DLD1 (cell line): ENCODE measurements at regions not wholly inside any gene's neighbourhood (a gene's known extent, or its start where the extent isn't known, plus 50 kb on each side); places are given as distances from the start of the nearest gene placed in this dataset.
"Not testable (repeated sequence)": the region's sequence is repeated elsewhere in the genome, so short reads cannot be mapped to it uniquely, and the experiment has no call there.

Source experiments
- in situ Hi-C: cut with HindIII; loops from 2 replicates; pipeline ENCODE4 v1.10.0; 2017; ENCODE audit warnings: low sequenced_read_pairs

DNA sequence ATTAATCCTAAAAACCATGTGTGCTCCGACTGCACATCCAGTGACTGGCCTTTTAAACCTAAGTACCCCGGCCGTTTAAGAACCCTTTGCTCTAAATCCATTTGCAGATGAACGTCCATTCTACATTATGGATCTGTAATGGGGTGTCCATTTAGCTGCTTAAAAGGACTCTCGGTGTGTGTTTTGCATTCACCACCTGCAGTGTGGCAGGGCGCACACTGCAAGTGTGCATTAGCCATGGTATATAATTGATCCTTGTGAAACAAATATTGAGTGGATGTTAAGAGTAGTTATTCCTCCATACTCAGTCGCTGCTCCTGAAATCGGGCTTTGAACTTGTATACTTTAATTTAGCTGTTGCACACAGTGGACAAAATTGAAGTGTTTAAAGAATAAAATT is 190.1 kb upstream of the WWC1 start:
- in situ Hi-C loops, result no loop called here

DNA sequence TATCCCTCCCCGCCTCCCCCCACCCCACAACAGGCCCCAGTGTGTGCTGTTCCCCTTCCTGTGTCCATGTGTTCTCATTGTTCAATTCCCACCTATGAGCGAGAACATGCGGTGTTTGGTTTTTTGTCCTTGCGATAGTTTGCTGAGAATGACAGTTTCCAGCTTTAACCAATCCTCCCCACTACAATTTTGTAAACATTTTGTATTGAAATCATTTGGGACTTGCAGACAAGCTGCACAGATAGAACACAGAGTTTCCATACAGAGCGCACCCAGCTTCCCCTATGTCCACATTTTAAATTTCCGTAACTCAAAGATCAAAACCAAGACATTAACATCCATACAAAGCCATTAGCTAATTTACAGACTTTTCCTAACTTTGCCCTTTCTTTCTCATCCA is 188.4 kb upstream of the WWC1 start:
- in situ Hi-C loops, result not testable (repeated sequence)

GRCh38 chr5:168104350-168104749 is 187.1 kb upstream of the WWC1 start:
- in situ Hi-C loops, result no loop called here

GRCh38 chr5:168104811-168105481 is 186.5 kb upstream of the WWC1 start:
- in situ Hi-C loops, result no loop called here

DNA sequence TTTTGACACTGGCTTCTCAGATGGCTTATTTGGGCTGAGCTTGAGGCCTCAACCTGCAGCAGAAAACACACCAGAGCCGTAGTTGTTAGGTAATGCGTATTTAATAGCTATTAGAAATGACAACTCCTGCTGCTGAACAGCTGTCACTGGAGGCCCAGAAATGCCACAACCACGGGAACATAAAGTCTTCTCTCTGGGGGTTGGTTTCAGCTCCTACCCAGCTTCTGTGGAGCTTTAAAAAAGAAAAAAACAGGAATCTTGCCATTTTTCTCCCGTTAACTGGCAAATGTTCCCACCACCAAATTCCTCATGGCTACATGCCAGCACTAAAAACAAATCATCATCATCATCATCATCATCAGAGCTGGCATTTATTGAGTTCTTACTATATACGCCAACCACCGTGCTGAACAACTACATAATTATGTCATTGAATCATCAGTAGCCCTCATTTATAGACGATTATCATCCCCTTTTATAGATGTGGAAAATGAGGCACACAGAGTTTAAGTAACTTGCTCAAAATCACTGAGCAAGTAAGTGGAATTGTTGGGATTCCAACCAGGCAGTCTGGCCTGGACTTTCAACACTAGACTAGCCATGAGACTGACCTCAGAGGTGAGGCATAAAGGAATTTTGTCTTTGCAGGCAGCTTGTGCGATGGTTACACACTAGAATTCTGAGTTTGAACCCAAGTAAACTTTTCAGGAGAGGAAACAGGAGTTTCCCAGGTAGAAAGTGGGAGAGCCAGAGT is 185.3 kb upstream of the WWC1 start:
- in situ Hi-C loops, result no loop called here

DNA sequence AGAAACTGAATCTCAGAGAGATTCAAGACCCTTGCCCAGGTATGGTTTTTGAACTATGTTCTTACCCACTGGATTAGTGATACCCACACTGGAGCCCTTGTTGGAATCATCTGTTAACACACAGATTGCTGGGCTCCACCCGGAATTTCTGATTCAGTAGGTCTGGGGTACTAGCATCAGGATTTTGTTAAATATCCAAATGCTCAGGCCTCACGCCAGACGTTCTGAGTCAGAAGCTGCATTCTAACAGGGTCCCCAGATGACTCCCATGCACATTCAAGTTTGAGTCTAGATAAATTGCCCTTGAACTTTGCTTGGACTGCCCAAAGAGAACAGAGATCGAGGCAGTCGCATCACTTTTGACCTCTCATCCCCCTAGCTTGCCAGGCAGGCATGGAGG is 182.0 kb upstream of the WWC1 start:
- in situ Hi-C loops, result no loop called here

DNA sequence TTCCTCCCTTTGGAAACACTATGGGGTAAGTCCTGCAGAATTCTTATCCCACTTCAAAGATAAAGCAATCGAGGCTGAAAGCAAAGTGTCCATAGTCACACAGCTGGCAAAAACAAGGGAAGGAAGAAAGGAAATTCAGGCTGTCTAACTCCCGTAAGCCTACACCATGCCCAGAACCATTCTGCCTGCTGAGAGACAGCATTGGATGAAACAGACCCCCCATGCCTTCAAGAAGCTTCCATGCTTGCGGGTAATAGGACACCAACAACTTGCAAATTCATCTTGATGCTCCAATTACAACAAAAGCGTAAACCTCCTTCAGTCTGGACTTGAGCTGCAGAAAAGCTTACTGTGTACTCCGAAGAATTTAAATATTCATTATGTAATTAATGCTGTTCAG is 181.1 kb upstream of the WWC1 start:
- in situ Hi-C loops, result no loop called here

- in situ Hi-C loops, result no loop called here
Observed at GRCh38 chr5:168110870-168111832, 180.3 kb upstream of the WWC1 start.

GRCh38 chr5:168114444-168115017 is 176.9 kb upstream of the WWC1 start:
- in situ Hi-C loops, result no loop called here

DNA sequence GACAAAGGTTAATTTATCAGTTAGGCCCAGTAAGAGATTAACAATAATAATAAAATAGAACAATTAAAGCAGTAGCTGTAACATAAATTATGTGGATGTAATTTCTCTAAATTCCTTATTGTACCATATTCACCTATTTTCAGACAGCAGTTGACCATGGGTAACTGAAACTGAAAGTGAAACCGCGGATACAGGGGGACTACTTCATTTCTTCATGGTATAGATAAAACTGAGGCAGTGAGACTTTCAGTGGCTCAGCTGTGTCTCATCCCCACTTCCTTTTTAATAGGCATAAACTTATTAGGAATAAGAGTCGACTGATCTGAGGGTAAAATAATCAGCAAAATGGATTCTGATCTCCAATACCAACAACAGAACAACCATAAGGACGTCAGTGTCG is 174.0 kb upstream of the WWC1 start:
- in situ Hi-C loops, result no loop called here

GRCh38 chr5:168118042-168118668 is 173.3 kb upstream of the WWC1 start:
- in situ Hi-C loops, result no loop called here

DNA sequence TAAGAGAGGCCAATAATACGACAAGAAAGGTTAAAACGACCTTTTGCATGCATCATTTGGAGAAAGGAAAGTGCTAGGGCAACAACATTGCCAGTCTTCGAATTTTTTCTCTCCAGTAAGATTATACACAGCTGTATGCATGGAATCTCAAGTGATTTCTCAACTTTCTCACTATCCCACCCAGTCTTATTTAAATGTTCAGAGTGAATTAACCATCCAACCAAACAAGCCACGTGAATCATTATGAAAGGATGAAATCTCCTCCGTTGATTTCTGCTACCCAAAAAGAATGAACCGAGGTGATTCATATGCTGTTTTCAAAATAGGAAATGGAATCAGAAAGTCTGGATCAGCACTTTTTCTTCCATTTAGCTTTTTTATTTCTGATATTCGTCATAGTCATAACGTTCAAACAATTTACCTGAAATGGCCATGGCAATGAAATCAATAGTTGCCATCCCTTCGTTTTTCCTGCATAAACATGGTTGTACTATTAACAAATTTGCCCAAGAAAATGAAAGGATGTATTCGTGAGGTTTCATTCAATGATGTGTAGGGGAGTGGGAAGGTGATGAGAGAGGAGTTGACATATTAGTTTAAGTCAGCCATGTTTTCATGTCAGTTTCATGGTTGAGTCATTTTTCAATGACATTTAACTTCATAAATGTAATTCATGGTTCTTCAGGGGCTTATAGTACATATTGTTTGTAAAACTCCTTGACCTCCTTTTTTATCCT is 170.9 kb upstream of the WWC1 start:
- in situ Hi-C loops, result no loop called here

GRCh38 chr5:168121138-168121494 is 170.3 kb upstream of the WWC1 start:
- in situ Hi-C loops, result no loop called here

DNA sequence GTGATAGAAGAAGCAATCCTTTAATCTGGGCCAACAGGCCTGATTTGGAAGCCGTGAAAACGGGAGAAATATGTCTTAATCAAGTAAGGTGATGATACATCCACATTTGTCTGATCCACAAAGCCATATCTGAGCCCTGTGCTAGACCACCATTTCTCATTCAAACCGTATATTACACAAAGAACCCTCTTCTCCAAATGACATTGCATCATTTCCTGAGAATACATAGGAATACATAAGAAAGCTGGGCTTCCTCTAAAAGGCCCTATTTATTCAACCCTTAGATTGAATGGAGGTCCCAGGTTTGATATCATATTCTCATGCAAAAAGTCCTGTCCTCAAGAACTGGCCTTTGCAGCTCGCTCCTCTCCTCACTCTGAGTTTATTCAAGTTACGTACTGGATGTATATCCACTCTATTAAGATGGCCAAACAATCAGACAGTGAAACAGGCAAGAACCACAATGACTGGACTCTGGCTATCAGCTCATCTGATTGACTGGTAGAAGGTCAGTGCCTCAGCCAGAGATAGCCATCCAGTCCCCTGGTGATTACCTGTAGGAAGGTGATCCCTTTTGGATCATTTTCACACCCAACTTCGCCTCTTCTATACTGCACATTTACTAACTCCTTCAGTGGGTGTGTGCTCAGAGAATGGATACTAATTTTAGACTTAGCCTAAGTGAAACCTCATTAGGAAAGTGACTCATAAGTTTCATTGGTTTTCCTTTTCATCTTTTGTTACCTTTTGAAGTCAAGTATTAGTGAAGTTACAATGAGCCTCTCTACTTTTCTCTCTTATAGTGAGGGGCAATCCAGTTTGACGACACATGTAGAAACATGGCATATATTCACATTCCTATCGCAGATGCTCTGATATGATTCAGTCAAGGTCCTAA is 167.6 kb upstream of the WWC1 start:
- in situ Hi-C loops, result no loop called here

DNA sequence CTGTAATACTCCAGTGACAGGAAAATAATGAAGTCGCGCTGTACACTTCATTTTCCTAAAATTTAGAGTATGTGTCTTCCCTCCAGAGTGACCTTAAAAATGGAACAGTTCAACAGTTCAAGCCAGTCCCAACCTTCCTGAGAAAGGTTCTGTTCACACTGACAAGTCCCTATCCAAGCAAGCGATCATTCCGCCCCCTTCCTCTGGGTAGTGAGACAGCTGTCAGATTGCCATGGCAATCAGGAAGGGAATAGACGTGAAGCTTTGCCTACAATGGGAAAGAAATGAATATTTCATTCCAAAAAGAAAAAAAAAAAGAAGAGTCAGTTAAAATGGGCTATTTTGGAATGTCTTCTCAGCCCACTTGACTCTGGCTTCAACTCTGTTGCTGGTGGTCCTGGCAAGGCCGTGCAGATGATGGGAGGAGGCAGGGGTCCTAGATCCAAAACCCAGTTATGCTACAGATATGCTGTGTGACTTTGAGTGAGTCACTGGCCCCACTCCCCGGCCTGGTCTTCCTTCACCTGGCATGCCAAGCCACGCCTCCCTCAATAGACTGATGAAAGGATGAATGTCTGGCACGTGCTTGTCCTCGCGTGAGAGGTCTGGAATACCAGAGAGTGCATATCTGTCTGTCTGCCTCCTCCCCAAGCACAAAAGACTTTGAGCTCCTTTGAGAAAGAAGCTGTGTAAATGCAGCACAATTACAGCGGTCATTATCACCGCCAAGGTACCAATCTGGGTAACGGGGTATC is 165.8 kb upstream of the WWC1 start:
- in situ Hi-C loops, result no loop called here

DNA sequence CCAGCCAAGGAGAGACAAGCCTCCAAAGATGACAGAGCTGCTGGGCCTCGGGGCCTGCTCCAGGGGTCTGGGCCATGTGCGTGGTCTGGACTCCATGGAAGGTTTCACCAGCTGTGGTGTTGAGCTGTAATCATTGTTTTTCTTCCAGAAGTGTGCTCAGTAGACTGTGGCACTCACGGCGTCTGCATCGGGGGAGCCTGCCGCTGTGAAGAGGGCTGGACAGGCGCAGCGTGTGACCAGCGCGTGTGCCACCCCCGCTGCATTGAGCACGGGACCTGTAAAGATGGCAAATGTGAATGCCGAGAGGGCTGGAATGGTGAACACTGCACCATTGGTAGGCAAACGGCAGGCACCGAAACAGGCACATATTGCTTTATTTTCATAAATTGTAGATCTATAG is 164.8 kb upstream of the WWC1 start:
- in situ Hi-C loops, result no loop called here

- in situ Hi-C loops, result no loop called here
Observed at GRCh38 chr5:168128111-168128510, 163.3 kb upstream of the WWC1 start.

DNA sequence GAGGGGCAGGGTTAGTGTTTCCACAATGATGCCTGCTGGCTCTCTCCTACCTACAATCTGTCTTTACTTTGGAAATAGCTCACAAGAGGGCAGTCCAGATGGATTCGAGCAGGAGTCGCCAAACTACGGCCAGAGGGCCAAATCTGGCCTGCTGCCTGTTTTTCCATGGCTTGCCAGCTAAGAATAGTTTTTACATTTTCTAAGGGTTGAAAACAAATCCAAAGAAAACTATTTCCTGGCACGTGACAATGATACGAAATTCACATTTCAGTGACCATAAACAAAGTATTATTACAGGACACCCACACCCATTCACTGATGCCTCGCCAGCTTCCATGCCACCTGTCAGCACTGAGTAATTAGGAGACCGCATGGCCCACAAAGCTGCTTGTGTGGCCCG is 162.9 kb upstream of the WWC1 start:
- in situ Hi-C loops, result no loop called here
